Ureter (tissue), 1 donor: ENCODE measurements at regions not wholly inside any gene's neighbourhood (a gene's known extent, or its start where the extent isn't known, plus 50 kb on each side); places are given as distances from the start of the nearest gene placed in this dataset.

Experiments used
- DNase-seq: peaks from one replicate; pipeline ENCODE4 v3.0.0-alpha.2; 2020; ENCODE audit warnings: low spot score
- donor health status: DM: yes; HTN: yes; CAD: no.

GRCh38 chr11:15584158-15584557 is 469.4 kb downstream of the INSC start:
- DNase-seq = no peak

GRCh38 chr11:15585602-15586331 is 471.0 kb downstream of the INSC start:
- no peak for DNase-seq

GRCh38 chr11:15586741-15587473 is 472.2 kb downstream of the INSC start:
- DNase-seq = no peak

- no peak for DNase-seq
Observed at GRCh38 chr11:15589070-15589626, 474.4 kb downstream of the INSC start.

- DNase-seq = no peak
Observed at GRCh38 chr11:15590132-15590531, 475.4 kb downstream of the INSC start.

GRCh38 chr11:15591112-15591537 is 476.4 kb downstream of the INSC start:
- no peak for DNase-seq

- no peak for DNase-seq
Observed at GRCh38 chr11:15594607-15595006, 479.9 kb downstream of the INSC start.

GRCh38 chr11:15599376-15599775 is 484.7 kb downstream of the INSC start:
- no peak for DNase-seq

GRCh38 chr11:15602047-15602446 is 487.3 kb downstream of the INSC start:
- DNase-seq = no peak

- DNase-seq = no peak
Observed at GRCh38 chr11:15602785-15603567, 488.3 kb downstream of the INSC start.

GRCh38 chr11:15605094-15605493 is 490.4 kb downstream of the INSC start:
- no peak for DNase-seq

- no peak for DNase-seq
Observed at GRCh38 chr11:15607361-15608036, 492.8 kb downstream of the INSC start.

GRCh38 chr11:15609445-15609844 is 494.7 kb downstream of the INSC start:
- no peak for DNase-seq

- DNase-seq = no peak
Observed at GRCh38 chr11:15610881-15611280, 496.2 kb downstream of the INSC start.

GRCh38 chr11:15613251-15613650 is 498.5 kb downstream of the INSC start:
- DNase-seq = no peak

- no peak for DNase-seq
Observed at GRCh38 chr11:15613789-15614188, 499.1 kb downstream of the INSC start.

- no peak for DNase-seq
Observed at GRCh38 chr11:15615398-15616096, 500.8 kb downstream of the INSC start.

GRCh38 chr11:15616130-15617105 is 501.7 kb downstream of the INSC start:
- DNase-seq = no peak

GRCh38 chr11:15617126-15617525 is 502.4 kb downstream of the INSC start:
- no peak for DNase-seq

- no peak for DNase-seq
Observed at GRCh38 chr11:15618583-15619032, 503.9 kb downstream of the INSC start.
